Uterus (tissue), 2 donors: ENCODE measurements at regions not wholly inside any gene's neighbourhood (a gene's known extent, or its start where the extent isn't known, plus 50 kb on each side); places are given as distances from the start of the nearest gene placed in this dataset.
"Not testable (repeated sequence)": the region's sequence is repeated elsewhere in the genome, so short reads cannot be mapped to it uniquely, and the experiment has no call there.

Experiments
- POLR2A ChIP-seq, 2 donors: fragments of 450-650 bp; IDR thresholded peaks; one replicate each; pipeline ENCODE4 v1.6.1; 2016; ENCODE audit warnings: antibody characterized with exemption in 2 of 2, mild to moderate bottlenecking in 1 of 2, moderate library complexity in 1 of 2
- TF ChIP-seq, protein P1 (sequence below), 4 experiments: fragments of 200-600 bp in 2 of 4; fragments of 450-650 bp in 2 of 4; sonication (generic) in 2 of 4; IDR thresholded peaks; one replicate each; pipeline ENCODE4 v1.5.1; 2016 to 2019; ENCODE audit warnings: antibody characterized with exemption in 4 of 4, mild to moderate bottlenecking in 2 of 4, moderate library complexity in 1 of 4

DNA sequence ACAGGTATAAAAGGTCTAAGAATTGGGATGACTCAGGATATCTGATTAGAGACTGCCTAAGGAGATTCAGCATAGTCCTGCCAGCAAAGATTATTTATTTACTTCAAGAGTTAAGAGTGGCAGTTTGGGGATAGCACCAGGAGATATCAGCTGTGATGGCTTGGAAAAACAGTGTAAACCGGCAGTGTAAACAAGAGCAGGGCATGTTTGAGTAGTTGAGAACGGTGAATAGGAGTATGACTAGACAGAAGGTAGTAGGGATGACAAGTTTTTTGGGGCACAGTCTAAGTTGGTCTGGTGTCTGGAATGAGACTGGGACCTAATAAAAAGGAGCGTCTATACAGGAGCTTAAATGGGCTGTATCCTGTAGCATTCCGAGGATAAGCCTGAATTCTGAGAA, 61.6 kb upstream of the BMP2K start:
- not testable (repeated sequence) for TF ChIP-seq POLR2A (IDR thresholded peaks at IDR 0.05)
- TF ChIP-seq, protein P1, sequence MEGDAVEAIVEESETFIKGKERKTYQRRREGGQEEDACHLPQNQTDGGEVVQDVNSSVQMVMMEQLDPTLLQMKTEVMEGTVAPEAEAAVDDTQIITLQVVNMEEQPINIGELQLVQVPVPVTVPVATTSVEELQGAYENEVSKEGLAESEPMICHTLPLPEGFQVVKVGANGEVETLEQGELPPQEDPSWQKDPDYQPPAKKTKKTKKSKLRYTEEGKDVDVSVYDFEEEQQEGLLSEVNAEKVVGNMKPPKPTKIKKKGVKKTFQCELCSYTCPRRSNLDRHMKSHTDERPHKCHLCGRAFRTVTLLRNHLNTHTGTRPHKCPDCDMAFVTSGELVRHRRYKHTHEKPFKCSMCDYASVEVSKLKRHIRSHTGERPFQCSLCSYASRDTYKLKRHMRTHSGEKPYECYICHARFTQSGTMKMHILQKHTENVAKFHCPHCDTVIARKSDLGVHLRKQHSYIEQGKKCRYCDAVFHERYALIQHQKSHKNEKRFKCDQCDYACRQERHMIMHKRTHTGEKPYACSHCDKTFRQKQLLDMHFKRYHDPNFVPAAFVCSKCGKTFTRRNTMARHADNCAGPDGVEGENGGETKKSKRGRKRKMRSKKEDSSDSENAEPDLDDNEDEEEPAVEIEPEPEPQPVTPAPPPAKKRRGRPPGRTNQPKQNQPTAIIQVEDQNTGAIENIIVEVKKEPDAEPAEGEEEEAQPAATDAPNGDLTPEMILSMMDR (IDR thresholded peaks at IDR 0.05): not testable (repeated sequence)
